Transverse colon (tissue), 4 donors: ENCODE measurements at regions not wholly inside any gene's neighbourhood (a gene's known extent, or its start where the extent isn't known, plus 50 kb on each side); places are given as distances from the start of the nearest gene placed in this dataset.

Source experiments
- POLR2AphosphoS5 ChIP-seq, 3 donors: sonication (generic); formaldehyde crosslinking; IDR thresholded peaks; one replicate each; pipeline ENCODE4 v1.6.1; 2016; ENCODE audit warnings: antibody characterized with exemption in 3 of 3
- TF ChIP-seq, protein P1 (sequence below), 5 experiments: fragments of 200-600 bp in 3 of 5; fragments of 450-650 bp in 2 of 5; sonication (generic) in 3 of 5; IDR thresholded peaks; 1 replicate in 2 of 5; 2 replicates in 3 of 5; pipeline ENCODE4 v1.5.1; 2016 to 2017; ENCODE audit warnings: antibody characterized with exemption in 5 of 5, inconsistent platforms in 3 of 5, mild to moderate bottlenecking in 2 of 5, moderate library complexity in 1 of 5

GRCh38 chr1:87268111-87268510, 60.6 kb upstream of the LMO4 start:
- TF ChIP-seq, protein P1, sequence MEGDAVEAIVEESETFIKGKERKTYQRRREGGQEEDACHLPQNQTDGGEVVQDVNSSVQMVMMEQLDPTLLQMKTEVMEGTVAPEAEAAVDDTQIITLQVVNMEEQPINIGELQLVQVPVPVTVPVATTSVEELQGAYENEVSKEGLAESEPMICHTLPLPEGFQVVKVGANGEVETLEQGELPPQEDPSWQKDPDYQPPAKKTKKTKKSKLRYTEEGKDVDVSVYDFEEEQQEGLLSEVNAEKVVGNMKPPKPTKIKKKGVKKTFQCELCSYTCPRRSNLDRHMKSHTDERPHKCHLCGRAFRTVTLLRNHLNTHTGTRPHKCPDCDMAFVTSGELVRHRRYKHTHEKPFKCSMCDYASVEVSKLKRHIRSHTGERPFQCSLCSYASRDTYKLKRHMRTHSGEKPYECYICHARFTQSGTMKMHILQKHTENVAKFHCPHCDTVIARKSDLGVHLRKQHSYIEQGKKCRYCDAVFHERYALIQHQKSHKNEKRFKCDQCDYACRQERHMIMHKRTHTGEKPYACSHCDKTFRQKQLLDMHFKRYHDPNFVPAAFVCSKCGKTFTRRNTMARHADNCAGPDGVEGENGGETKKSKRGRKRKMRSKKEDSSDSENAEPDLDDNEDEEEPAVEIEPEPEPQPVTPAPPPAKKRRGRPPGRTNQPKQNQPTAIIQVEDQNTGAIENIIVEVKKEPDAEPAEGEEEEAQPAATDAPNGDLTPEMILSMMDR (IDR thresholded peaks at IDR 0.05) = no peak
- no peak for TF ChIP-seq POLR2AphosphoS5 (IDR thresholded peaks at IDR 0.05)
